OCI-LY7 (cell line): ENCODE measurements at regions not wholly inside any gene's neighbourhood (a gene's known extent, or its start where the extent isn't known, plus 50 kb on each side); places are given as distances from the start of the nearest gene placed in this dataset.

Experiments used
- BruUV-seq: library from RNA; stranded (reverse); fragments of 400-500 nt; replicated peaks from 2 replicates; lab custom pipeline; 2021; lab: Mats Ljungman, UMichigan
- CTCF ChIA-PET: fragments of 300-600 bp; sonication (Branson Sonifier 250); formaldehyde crosslinking; loops from one replicate; lab custom pipeline; 2022; ENCODE audit warnings: antibody characterized with exemption; ENCODE audit not compliant: unreplicated experiment; lab: Charles Lee
- POLR2A ChIA-PET: fragments of 300-600 bp; sonication (Branson Sonifier 250); formaldehyde crosslinking; loops from one replicate; lab custom pipeline; 2022; ENCODE audit warnings: antibody characterized with exemption; lab: Charles Lee
- DNase-seq: peaks from one replicate; pipeline ENCODE4 v3.0.0-alpha.2; 2015; ENCODE audit warnings: low spot score
- H2AFZ ChIP-seq: fragments of 200-600 bp; sonication (generic), shearing (Covaris generic); 2 replicates; pipeline ENCODE4 v1.6.1; 2014; ENCODE audit warnings: mild to moderate bottlenecking, antibody characterized with exemption, low read length, moderate library complexity
- H3K27ac ChIP-seq: fragments of 200-600 bp; sonication (generic); 2 replicates; pipeline ENCODE4 v1.5.1; 2014; ENCODE audit warnings: mixed run types, low read depth, mild to moderate bottlenecking, moderate library complexity, low read length, inconsistent platforms; ENCODE audit not compliant: poor library complexity, severe bottlenecking
- H3K36me3 ChIP-seq: fragments of 200-600 bp; sonication (generic); 2 replicates; pipeline ENCODE4 v1.6.1; 2014; ENCODE audit warnings: mild to moderate bottlenecking, antibody characterized with exemption, low read length, moderate library complexity, mixed read lengths; ENCODE audit not compliant: insufficient read depth
- H3K4me1 ChIP-seq: fragments of 200-600 bp; sonication (generic); 2 replicates; pipeline ENCODE4 v1.5.1; 2014; ENCODE audit warnings: mild to moderate bottlenecking, low read length; ENCODE audit not compliant: insufficient read depth, poor library complexity, severe bottlenecking
- H3K4me2 ChIP-seq: fragments of 200-600 bp; sonication (generic); 2 replicates; pipeline ENCODE4 v1.6.1; 2014; ENCODE audit warnings: mild to moderate bottlenecking, low read length
- H3K4me3 ChIP-seq: fragments of 200-600 bp; sonication (generic); 2 replicates; pipeline ENCODE4 v1.5.1; 2014; ENCODE audit warnings: mild to moderate bottlenecking, low read depth, low read length; ENCODE audit not compliant: poor library complexity, severe bottlenecking
- H3K79me2 ChIP-seq: fragments of 200-600 bp; sonication (generic); 2 replicates; pipeline ENCODE4 v1.6.1; 2016; ENCODE audit warnings: low read depth, mild to moderate bottlenecking, low read length, moderate library complexity, mixed read lengths; ENCODE audit not compliant: insufficient read depth
- H3K9me2 ChIP-seq: fragments of 200-600 bp; sonication (generic); 2 replicates; pipeline ENCODE4 v1.6.1; 2016; ENCODE audit warnings: mild to moderate bottlenecking, low read length, mixed read lengths; ENCODE audit not compliant: insufficient read depth
- H3K9me3 ChIP-seq: fragments of 200-600 bp; sonication (generic); 2 replicates; pipeline ENCODE4 v1.6.1; 2014; ENCODE audit warnings: mild to moderate bottlenecking, mixed run types, low read length, mixed read lengths
- H4K20me1 ChIP-seq: fragments of 200-600 bp; sonication (generic); 2 replicates; pipeline ENCODE4 v1.6.1; 2014; ENCODE audit warnings: mild to moderate bottlenecking, antibody characterized with exemption, low read length, moderate library complexity, mixed read lengths; ENCODE audit not compliant: insufficient read depth
- CTCF ChIP-seq: fragments of 200-600 bp; sonication (generic); conservative IDR thresholded peaks from 2 replicates; pipeline ENCODE4 v1.5.1; 2014; ENCODE audit warnings: mild to moderate bottlenecking, antibody characterized with exemption, low read length, moderate library complexity, mixed read lengths
- EZH2phosphoT487 ChIP-seq: fragments of 200-600 bp; sonication (generic); IDR thresholded peaks from 2 replicates; pipeline ENCODE4 v1.6.1; 2018; ENCODE audit warnings: low read depth, borderline replicate concordance, mild to moderate bottlenecking, mixed run types, antibody characterized with exemption, low read length, moderate library complexity, mixed read lengths
- intact Hi-C: fragments of 100-400 bp; cut with micrococcal nuclease; formaldehyde crosslinking; loops from one replicate; pipeline ENCODE4 v1.10.0; 2022; ENCODE audit not compliant: unreplicated experiment

- Histone ChIP-seq H3K9me2 (no peaks in the 10 kb centered on the region), H3K4me2 (no peak overlapping the region), H3K9me3 (no peaks in the 10 kb centered on the region), H3K79me2 (no peaks in the 10 kb centered on the region), H3K36me3 (no peaks in the 10 kb centered on the region), H3K27ac (no peak overlapping the region), H3K4me1 (no peaks in the 10 kb centered on the region), H4K20me1 (no peaks in the 10 kb centered on the region), H3K4me3 (no peak overlapping the region), H2AFZ (no peak overlapping the region)
- DNase-seq = no peak
- CTCF ChIA-PET = no interaction called here
- intact Hi-C loops = no loop called here
- POLR2A ChIA-PET = interaction anchor here (1.4 kb wide), 1 partner anchor 9 kb away, joined by 4 read pairs; no protein-coding TSS in a partner anchor
- no peak for TF ChIP-seq EZH2phosphoT487
- TF ChIP-seq CTCF = no peak
- no TSS peak for BruUV-seq
These were observed 76.4 kb upstream of the MFGE8 start for GRCh38 chr15:88989578-88989977.

DNA sequence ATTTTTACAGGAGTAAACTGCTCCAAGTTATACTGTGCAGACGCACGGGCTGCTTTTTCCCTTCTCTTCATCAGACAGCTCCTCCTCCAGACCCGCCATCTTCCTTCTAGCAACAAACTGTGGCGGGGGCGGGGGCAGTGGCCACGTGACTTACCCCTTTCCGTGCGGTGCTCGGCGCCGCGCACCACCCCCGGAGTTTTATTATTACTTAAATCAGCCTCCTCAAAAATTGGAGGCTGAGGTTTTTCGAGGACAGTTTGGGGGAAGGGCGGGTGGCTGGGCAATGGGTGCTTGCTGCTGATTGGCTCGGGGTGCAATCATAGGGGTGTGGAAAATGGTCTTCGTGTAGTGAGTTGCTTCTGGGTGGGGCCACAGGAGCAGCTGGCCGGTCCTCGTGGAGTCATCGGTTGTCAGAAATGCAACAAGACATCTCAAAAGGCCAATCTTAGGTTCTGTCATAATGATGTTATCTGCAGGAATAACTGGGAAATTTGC, 77.1 kb upstream of the MFGE8 start:
- Histone ChIP-seq H3K36me3 (no peaks in the 10 kb centered on the region), H3K27ac (no peak overlapping the region), H3K79me2 (no peaks in the 10 kb centered on the region), H3K4me2 (no peak overlapping the region), H3K4me3 (no peak overlapping the region), H2AFZ (no peak overlapping the region), H3K9me3 (no peaks in the 10 kb centered on the region), H3K9me2 (no peaks in the 10 kb centered on the region), H4K20me1 (no peaks in the 10 kb centered on the region), H3K4me1 (no peaks in the 10 kb centered on the region)
- intact Hi-C loops = no loop called here
- CTCF ChIA-PET = no interaction called here
- BruUV-seq = no TSS peak
- no peak for DNase-seq
- POLR2A ChIA-PET = no interaction called here
- TF ChIP-seq CTCF (no peak), EZH2phosphoT487 (no peak)

DNA sequence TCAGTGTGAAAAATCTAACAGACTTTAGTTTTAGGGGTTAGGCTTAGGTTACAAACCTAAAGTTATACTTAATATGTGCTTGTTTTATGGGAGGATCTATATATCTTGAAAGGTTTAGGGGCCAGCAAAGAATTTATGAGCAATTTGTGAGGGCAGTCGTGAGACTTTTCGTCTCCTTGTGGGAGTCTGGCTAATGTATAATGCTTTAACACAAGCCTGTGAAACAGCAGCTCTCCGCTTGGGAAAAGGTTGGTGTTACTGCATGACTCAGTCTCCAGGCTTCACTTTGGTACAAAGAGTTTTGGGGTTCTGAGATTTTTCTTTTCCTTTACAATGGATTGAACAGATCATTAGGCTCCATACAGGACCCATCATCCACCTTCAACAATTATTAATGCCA, 79.0 kb upstream of the MFGE8 start:
- Histone ChIP-seq H3K4me1 (no peaks in the 10 kb centered on the region), H2AFZ (no peak overlapping the region), H3K9me2 (no peaks in the 10 kb centered on the region), H3K27ac (no peak overlapping the region), H3K4me2 (no peak overlapping the region), H4K20me1 (no peaks in the 10 kb centered on the region), H3K4me3 (no peak overlapping the region), H3K9me3 (no peaks in the 10 kb centered on the region), H3K36me3 (no peaks in the 10 kb centered on the region), H3K79me2 (no peaks in the 10 kb centered on the region)
- ChIA-PET POLR2A (interaction anchor here (0.7 kb wide), 1 partner anchor 1243 kb away, joined by 4 read pairs; no protein-coding TSS in a partner anchor), CTCF (no interaction called here)
- no peak for DNase-seq
- TF ChIP-seq CTCF = no peak
- TF ChIP-seq EZH2phosphoT487 = no peak
- intact Hi-C loops = no loop called here
- BruUV-seq = no TSS peak
